Fibroblast of gingiva (primary cell): ENCODE measurements at regions not wholly inside any gene's neighbourhood (a gene's known extent, or its start where the extent isn't known, plus 50 kb on each side); places are given as distances from the start of the nearest gene placed in this dataset.
"Not testable (repeated sequence)": the region's sequence is repeated elsewhere in the genome, so short reads cannot be mapped to it uniquely, and the experiment has no call there.

Experiments used
- DNase-seq: peaks from one replicate; pipeline ENCODE4 v3.0.0-alpha.2; 2011; ENCODE audit warnings: low read depth

DNA sequence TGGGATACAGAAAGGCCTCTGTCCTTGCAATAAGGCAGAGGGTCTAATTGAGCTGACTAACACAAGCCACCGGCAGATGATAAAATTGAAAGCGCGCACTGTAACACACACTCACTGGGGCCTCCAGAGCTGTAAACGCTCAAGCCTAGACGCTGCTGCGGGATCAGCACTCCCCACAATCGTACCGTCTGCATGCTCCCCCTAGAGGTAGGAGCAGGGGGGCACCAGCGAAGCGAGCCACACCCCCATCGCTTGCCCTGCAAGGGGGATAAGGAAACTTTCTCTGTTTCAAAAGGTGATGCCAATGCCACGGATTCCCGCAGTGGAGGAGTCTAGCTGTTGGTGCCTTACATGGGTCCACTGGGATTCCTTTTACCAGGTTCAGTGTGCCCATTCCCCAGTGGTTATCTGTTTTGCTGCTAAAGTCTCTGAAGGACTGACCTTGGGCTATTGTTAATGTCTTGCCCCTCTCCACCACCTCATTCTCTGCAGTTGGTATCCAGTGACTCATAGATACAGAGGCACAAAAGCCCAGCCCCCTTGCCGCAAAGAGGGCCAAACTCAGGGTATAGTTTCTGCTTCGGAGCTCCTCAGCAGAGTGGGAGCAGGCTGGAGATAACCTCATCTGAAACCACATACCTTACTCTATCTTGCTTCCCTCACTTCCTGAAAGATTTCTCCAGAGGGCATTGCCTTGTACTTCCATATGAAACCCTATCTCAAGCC is 139.3 kb upstream of the KBTBD8 start:
- no peak for DNase-seq

DNA sequence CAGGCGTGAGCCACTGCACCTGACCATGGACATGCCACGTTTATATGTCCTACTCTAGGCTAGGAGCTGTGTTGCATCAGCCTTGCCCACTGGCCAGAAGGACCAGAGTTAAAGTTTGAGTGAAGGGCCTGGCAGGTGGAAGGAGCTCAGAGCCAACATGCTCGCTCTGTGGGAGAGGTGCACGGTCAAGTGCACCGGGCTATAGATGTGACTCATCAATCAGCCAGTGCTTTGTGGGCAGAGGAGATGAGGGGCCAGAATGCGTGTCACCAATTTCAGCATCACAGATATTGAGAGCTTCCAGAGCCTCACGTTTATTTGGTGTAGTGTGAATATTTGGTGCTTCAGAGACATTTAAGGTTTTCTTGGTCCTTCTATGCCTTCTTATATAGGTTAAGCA is 137.3 kb upstream of the KBTBD8 start:
- no peak for DNase-seq

DNA sequence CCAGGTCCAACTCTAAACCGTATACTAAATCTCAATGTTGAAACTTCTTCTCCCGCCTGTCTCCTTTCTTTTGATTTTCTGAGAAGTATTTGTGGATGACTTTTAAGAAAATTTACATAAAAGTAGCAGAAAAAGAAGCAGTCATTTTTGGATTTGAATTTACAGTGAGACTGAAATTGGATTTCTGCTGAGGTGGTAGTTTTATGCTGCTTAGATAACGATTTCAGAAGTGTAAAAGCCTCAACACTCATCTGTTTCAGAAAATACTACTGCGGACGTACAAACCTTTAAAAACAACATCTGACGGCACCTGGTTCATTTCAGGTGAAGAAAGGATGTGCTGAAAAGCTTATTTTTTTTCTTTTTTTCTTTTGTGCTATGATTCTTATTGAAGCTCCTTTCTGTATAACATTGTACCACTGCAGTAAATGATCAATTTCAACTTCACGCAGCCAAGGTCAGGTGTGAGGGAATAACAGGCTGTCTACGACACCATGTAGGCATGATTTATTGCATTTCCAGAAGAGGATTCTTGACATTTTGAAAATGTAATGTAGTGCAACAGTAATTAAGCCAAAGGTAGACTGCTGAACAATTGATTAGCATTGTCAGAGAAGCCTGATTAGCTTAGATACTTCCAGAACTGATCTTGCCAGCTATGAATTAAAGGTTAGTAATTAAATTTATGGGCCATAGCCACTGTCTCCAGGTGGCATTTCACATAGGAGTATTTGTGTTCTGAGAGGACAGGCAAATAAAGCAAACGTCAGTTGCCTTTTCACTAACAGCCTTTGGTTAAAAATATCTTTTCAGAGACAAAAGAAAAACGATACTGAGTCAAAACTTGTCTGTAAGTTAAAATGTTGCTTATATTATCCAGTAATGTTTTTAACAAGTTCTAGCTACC is 134.6 kb upstream of the KBTBD8 start:
- DNase-seq, result no peak

DNA sequence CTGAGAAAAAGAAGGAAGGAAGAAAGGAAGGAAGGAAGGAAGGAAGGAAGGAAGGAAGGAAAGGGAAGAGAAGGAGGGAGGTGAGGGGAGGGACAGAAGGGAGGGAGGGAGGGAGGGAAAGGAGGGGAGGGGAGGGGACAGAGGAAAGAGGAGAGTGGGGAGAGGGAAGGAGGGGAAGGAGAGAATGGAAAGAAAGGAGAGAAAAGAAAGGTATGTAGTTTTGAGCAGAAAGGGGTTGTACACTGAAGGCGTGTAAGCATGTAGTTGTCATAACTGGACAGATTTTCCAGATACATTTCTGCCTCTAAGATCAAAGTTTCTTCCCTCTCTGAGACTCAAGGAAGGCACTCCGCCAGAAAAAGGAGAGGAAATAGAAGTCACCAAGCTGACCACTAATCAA is 113.4 kb upstream of the KBTBD8 start:
- DNase-seq, result no peak

DNA sequence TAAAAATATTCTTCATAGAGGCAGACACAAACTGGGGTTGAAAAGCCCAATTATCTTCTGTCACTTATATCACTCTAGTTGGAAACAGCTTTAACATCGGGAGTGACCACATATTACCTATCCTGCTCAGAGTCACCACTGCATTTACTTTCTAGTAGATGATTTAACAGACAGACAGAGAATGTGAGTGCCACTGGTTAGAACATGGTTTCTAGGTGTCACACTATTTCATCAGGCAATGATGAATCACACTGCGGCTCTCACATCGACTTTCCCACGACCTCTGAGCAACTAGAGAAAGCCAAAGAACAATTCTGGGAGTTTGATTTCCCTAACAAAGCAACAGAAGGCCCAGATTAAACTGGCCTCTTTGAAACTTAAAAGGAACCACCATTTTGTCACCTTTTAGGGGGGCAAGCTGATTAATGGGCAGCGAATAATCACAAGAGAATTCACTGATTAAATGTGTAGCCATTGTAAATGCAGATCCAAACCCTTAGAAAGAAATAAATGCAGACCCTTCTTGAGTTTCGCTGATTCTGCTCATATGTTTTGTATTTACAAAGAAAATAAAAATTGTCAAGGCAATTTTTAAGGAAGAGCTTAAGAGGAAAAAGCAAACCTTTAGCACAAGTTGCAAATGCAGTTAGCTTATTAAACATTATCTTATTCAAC is 112.6 kb upstream of the KBTBD8 start:
- DNase-seq, result no peak

DNA sequence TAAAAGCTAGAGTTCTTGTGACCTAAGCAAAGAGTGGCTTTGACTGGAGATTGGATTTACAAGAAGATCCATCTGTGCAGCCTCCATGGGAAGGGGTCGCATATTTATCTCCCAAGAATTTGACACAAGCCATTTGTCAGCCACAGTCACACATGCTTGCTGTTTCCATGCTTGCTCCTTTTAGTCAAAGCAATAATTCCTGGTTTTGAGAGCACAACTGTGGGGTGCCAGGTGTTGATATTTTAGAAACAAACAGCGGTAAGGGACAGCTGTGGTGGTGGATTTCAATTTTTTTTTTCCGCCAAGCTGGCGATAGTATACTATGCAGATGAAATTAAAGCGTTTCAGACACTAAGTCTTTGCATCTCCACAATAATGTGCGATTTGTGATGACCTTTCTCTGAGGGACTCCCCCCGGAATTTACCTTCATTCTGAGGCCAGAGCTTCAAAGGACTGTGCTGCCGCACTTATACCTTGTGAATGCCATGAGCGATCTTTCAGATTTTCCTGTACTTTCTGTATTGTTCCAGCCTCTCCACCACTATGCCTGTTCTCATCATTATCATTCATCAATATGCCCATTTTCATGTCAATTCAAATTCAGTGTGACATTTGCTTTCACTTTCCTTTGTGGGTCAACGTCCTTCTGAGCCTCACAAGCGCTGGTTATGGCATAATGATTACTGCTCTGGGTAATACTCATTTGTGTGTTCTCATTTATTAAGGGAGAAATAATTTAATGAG is 108.2 kb upstream of the KBTBD8 start:
- no peak for DNase-seq

DNA sequence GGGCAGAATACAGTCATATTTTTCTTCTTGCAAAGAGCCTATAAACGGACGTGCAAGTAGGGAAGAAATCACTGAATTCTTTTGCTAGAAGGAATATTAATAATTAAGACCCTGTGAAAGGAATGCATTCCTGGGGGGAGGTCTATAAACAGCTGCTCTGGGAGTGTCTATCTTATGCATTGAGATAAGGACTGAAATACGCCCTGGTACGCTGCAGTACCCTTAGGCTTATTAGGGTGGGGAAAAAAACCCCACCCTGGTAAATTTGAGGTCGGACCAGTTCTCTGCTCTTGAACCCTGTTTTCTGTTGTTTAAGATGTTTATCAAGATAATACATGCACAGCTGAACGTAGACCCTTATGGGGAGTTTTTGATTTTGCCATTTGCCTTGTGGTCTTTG is 100.0 kb upstream of the KBTBD8 start:
- DNase-seq, result no peak

DNA sequence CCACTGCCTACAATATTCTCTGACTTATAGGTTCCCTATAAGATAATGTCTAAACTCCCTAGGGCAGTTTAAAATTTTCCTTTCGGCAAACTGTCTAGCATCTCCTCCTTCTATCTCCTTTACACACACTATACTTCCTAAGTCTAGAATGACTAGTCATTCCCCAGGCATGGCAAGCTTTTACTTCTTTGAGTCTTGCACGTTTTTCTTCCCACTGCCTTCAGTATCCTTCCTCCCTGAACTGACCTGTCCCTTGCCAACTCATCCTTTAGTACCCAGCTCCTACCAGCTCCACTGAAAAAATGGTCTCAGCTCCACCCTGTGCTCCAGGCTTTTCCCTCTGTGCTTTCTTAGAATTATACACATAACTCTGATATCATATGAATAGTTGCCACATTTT is 93.8 kb upstream of the KBTBD8 start:
- no peak for DNase-seq

DNA sequence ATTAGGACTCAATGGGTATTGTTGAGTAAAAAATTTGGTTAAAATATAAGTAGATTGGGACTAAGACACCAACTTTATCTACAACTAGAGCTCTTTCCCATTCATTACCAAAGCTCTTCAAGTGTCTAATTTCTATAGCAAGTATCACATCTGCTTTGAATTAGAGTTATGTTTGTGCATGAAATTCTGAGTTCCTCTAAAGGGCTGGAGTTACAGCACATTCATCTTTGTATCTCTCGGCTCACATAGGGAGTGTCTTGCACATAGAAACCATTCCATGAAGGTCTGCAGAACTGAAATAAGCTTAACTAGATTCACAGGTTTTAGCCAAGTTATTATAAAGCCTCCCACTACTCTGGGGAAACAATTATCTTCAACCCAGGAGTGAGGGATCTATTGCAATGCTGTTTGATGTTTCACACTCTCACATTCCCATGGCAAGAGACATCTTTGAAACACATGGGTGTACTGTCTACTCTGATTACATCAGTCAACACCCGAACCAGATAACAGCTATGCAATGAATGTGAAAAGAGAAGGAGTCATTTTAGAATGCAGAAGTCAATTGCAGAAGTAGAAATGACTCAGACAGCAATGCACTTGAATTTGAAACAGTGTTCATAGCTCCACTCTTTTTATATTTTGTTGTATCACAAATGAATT is 93.1 kb upstream of the KBTBD8 start:
- DNase-seq, result peak; percentile 24

DNA sequence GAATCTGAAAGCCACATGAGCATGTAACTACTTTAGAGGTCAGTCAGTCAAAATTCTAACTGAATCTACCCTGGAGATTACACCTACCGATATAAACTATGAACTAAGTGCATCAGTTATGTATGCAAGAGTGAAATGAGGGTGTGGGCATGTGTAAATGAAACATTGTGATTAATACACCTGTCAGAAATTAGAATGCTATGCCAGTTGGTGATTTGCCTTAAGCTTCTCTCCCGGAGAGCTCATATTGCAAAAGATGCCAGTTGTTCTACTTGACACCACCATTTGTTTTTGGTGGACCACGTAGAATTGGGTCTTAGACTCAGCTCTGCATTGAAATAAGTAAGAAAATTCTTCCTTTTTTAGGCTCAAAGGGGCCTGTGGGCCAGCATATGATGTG is 91.0 kb upstream of the KBTBD8 start:
- no peak for DNase-seq

DNA sequence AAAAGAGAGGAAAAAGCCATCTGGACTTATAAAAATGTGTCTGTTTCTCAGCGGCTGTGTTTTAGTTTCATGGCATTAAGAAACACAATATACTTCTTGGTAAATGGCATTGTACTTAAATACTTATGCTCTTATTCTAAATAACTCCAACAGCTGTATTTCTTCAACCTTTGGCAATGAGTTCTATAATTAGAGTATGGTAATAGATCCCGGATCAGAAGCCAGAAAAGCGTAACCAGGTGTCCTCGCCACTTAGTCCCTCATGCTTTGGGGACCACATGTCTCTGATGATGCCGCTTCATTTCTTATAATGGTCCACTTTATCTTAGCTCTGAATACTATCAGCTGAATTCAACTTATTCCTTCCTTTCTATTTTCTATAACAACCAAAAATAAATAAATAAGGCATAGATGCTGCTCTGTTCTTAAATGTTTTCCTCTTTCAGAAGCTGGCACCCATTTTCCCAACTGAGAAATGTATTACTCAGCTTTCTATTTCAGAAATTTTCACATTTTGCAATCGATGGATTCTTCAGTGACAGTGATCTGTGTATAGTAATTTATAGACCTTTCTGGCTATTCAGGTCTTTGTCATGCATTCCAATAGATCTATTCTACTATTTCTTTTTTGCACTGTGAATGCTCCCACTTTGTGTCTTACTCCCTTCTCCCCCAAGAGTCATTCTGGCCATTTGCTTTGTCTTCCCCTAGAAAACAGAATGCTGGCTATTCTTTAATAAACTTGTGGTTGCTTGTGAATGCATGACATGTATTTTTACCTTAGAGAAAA is 87.6 kb upstream of the KBTBD8 start:
- DNase-seq, result no peak

DNA sequence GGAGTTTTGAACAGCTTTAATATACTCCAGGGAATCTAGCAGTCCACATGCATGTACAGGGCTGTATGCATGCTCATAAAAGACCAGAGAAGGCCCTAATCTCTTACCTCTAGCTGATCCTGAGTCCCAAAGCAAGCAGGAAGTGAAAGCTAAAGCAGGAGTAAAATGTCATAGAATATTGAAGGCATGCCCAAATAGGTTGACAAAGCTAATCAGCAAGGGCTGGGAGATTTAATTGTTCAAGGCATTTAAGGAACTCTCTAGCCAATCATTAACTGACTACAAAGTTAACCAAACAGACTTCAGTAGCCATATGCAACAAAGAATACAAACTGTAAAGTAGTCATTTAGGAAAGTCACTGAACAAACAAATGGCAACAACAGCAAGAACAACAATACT is 85.8 kb upstream of the KBTBD8 start:
- no peak for DNase-seq

DNA sequence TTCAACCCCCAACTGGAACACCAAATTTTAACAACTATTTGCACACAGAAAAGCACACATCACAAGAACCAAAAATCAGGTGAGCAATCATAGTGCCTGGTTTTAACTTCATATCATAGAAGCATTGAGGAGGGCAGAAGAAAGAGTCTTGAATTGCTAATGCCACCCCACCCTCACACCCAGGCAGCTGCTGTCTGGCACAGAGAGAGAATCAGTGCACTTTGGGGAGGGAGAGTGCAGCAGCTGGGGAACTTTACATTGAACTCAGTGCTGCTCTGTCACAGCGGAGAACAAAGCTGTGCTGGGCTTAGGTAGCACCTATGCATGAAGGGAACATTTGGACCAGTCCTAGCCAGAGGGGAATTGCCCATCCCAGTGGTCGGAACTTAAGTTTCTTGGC is 76.0 kb upstream of the KBTBD8 start:
- DNase-seq, result no peak

DNA sequence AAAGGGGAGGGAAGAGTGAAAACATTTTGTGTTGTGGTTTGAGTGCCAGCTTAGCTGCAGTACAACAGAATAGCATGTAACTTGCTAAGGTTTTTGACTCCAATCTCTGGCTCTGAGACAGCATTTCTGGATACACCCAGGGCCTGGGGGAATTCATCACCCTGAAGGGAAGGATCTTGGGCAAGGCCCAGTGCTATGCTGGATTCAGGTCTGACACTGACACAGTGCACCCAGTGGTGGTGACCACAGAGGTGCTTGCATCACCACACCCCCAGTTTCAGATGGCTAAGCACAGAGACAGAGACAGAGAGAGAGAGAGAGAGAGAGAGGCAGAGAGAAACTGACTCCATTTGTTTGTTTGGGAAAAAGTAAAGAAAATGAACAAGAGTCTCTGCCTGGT is 74.1 kb upstream of the KBTBD8 start:
- DNase-seq, result no peak

DNA sequence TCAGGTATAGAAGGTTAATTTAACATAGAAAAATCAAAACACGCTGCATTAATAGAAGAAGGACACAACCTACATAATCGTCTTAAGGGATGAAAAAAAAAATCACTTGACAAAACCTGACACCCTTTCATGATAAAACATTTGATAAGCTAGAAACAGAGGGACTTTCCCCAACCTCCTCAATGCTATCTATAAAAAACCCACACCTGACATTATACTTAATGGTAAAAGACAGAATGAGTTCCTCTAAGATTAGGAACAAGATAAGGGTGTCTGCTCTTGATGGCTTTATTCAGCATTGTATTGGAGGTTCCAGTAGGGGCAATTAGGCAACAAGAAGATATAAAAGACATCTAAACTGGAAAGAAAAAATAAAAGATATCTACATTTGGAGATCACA is 69.9 kb upstream of the KBTBD8 start:
- no peak for DNase-seq

DNA sequence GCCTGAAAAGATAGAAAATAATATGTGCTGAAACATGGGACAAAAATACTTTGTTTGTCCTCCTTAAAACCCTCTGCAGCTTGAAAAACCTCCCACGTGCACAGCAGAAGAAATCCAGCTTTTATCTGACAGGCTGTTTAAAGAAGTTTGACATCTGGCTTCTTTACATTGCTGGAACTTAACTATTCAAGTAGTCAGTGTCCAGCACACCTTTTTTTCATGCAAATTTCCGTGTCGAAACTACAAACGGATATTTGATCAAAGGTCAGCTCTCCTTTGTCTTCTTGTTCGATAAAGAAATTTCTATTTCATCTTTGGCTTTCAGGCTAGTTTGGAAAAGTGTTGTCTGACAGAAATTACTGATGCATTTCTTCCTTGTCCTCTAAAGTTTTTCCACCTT is 66.8 kb upstream of the KBTBD8 start:
- DNase-seq, result no peak

DNA sequence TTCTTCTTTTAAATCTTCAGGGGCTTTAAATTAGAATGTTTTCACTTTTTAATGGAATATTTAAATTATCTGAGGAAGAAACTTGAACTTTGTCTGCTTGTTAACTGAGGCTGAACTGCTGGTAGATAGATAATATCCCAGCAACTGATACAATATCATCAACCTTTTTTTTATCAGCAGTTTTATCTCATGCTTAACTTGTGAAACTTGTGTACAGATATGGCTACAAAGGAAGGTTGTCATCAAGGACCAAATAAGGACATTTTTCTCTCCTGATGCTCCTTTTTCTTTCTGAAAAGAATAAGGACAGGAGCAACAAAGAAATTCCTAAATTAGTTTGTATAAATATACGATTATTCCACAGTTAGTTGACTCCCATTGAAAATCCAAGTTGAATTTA is 66.4 kb upstream of the KBTBD8 start:
- DNase-seq, result no peak

DNA sequence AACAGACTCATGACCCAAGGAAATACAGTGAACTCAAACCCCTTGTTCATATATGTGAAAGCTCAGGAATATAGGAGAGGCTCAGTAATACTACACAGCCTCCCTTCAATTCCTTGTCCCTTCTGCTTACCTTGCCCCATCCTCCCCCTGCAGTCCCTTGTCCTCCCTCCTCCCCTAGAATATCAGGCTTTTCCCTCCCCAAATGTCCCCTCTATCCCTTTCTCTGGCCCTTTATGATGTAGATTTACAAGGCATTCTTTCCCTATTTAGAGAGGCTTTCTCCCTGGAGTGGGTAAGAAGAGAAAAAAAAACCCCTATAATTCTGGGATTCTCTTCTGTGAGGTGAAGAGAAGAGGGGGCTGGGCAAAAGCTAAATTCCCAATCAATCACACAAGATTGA is 64.9 kb upstream of the KBTBD8 start:
- DNase-seq, result no peak

DNA sequence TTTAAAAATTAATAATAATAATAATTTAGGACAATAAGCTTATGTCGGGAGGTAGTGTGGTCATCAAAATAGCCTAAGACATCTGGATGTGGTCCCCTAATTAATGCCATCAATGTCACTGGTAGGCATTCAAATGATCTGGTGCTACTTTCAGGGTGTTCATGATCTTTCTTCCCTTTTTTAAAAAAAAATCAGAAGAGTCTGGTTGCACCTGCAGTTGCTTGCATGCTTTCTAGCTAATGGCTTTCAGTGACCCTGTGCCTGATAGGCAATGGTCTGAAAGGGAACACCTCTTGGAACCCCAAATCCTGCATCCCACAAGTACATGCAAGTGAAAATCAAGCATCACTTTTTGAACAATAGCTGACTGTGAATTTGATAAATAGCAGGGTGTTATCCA is 64.1 kb upstream of the KBTBD8 start:
- DNase-seq, result no peak

DNA sequence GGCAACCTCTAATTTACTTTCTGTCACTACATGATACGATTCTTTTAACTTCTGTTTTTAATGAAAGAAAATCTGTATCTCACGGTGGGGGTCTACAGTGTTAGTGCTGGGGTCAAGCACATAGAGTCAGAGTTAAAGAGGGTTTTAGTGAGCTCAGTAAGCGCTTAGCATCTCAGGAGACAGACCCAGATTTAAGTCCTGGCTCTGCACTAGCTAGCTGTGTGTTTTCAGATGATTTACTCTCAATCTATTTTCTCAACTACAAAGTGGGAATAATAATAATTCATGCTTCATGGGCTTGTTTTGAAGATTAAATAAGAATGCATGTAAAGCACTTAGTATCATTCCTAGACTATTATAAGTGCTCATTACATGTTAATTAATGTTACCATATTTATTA is 63.4 kb upstream of the KBTBD8 start:
- DNase-seq, result no peak

DNA sequence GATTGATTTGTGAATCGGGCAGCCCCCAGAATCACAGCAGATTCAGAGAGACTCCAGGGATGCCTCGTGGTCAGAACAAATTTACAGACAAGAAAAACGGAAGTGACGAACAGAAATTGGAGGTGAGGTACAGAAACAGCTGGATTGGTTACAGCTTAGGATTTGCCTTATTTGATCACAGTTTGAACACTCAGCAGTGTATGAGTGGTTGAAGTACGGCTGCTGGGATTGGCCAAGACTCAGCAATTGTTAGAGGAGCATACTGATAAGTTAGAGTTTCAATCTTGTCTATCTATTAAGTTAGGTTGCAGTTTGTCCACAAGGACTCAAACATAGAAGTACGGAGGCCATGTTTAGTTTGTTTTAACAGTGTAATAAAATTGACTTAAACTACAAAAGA is 61.1 kb upstream of the KBTBD8 start:
- not testable (repeated sequence) for DNase-seq
